ENCODE measurements at regions not wholly inside any gene's neighbourhood (a gene's known extent, or its start where the extent isn't known, plus 50 kb on each side); places are given as distances from the start of the nearest gene placed in this dataset.

GRCh38 chr6:121603486-121603885, 168.0 kb downstream of the GJA1 start:
- no peak for TF ChIP-seq POLR2AphosphoS5 (IDR thresholded peaks at IDR 0.05; ENCODE audit: low read depth, low read length)
- no peak for TF ChIP-seq POLR2A (IDR thresholded peaks at IDR 0.05; ENCODE audit: low read depth, low read length)
- TF ChIP-seq SPI1 (IDR thresholded peaks at IDR 0.05; ENCODE audit: low read depth, low read length): no peak
- no peak for TF ChIP-seq TAF1 (IDR thresholded peaks at IDR 0.05; ENCODE audit: low read depth, low read length)
